Stomach smooth muscle (tissue), 2 donors: ENCODE measurements at regions not wholly inside any gene's neighbourhood (a gene's known extent, or its start where the extent isn't known, plus 50 kb on each side); places are given as distances from the start of the nearest gene placed in this dataset.

Source experiments
- H3K27ac ChIP-seq: one replicate; pipeline ENCODE4 v1.7.0; 2013; ENCODE audit warnings: mild to moderate bottlenecking, low read length, inconsistent platforms
- H3K27me3 ChIP-seq, 2 donors: one replicate each; pipeline ENCODE4 v1.7.0; 2013; ENCODE audit warnings: low read length in 2 of 2; ENCODE audit not compliant: insufficient read depth in 2 of 2, control insufficient read depth in 1 of 2
- H3K36me3 ChIP-seq, 2 donors: one replicate each; pipeline ENCODE4 v1.7.0; 2013; ENCODE audit warnings: low read length in 2 of 2; ENCODE audit not compliant: control insufficient read depth in 2 of 2, insufficient read depth in 2 of 2
- H3K4me1 ChIP-seq: one replicate; pipeline ENCODE4 v1.7.0; 2013; ENCODE audit warnings: low read length; ENCODE audit not compliant: control insufficient read depth, insufficient read depth
- H3K4me3 ChIP-seq, 2 donors: one replicate each; pipeline ENCODE4 v1.7.0; 2013; ENCODE audit warnings: low read length in 2 of 2
- H3K9ac ChIP-seq, 2 donors: one replicate each; pipeline ENCODE4 v1.7.0; 2013; ENCODE audit warnings: low read length in 2 of 2, mild to moderate bottlenecking in 1 of 2
- H3K9me3 ChIP-seq, 2 donors: one replicate each; pipeline ENCODE4 v1.7.0; 2013; ENCODE audit warnings: low read length in 2 of 2; ENCODE audit not compliant: control insufficient read depth in 2 of 2
- donor health status: healthy.
- donor health status: Pancreatic carcinoma.

GRCh38 chrX:134144231-134144630 is 92.8 kb upstream of the CCDC160 start:
- Histone ChIP-seq H3K27ac (no peak overlapping the region), H3K9me3 (no peaks in the 10 kb centered on the region), H3K36me3 (no peaks in the 10 kb centered on the region), H3K27me3 (peaks cover 0 to 8% of the 10 kb centered on the region in 2 donors), H3K4me1 (no peaks in the 10 kb centered on the region), H3K4me3 (no peak overlapping the region), H3K9ac (no peak overlapping the region)

GRCh38 chrX:134146493-134146892 is 90.5 kb upstream of the CCDC160 start:
- no peak overlapping the region for H3K4me3 ChIP-seq
- H3K9ac ChIP-seq: no peak overlapping the region
- no peaks in the 10 kb centered on the region for H3K4me1 ChIP-seq

GRCh38 chrX:134148172-134148692 is 88.8 kb upstream of the CCDC160 start:
- Histone ChIP-seq H3K9ac (no peak overlapping the region), H3K36me3 (no peaks in the 10 kb centered on the region), H3K9me3 (no peaks in the 10 kb centered on the region), H3K4me3 (peak overlapping the region; percentile 16 to 52), H3K27me3 (peaks cover 0 to 6% of the 10 kb centered on the region in 2 donors), H3K4me1 (no peaks in the 10 kb centered on the region), H3K27ac (no peak overlapping the region)

More at GRCh38 chrX:134146493-134146892, 90.5 kb upstream of the CCDC160 start:
- Histone ChIP-seq H3K9me3 (no peaks in the 10 kb centered on the region), H3K27ac (no peak overlapping the region), H3K27me3 (peaks cover 0 to 8% of the 10 kb centered on the region in 2 donors), H3K36me3 (no peaks in the 10 kb centered on the region)

GRCh38 chrX:134158821-134159512 is 78.0 kb upstream of the CCDC160 start:
- Histone ChIP-seq H3K36me3 (no peaks in the 10 kb centered on the region), H3K27ac (no peak overlapping the region), H3K4me1 (no peaks in the 10 kb centered on the region), H3K9me3 (no peaks in the 10 kb centered on the region), H3K4me3 (no peak overlapping the region), H3K27me3 (peaks cover 0 to 7% of the 10 kb centered on the region in 2 donors), H3K9ac (no peak overlapping the region)

GRCh38 chrX:134161162-134161561 is 75.8 kb upstream of the CCDC160 start:
- Histone ChIP-seq H3K4me3 (no peak overlapping the region), H3K4me1 (no peaks in the 10 kb centered on the region), H3K27me3 (peaks cover 0 to 8% of the 10 kb centered on the region in 2 donors), H3K27ac (no peak overlapping the region), H3K9ac (no peak overlapping the region), H3K36me3 (no peaks in the 10 kb centered on the region), H3K9me3 (no peaks in the 10 kb centered on the region)

GRCh38 chrX:134162032-134162431 is 75.0 kb upstream of the CCDC160 start:
- Histone ChIP-seq H3K36me3 (no peaks in the 10 kb centered on the region), H3K4me1 (no peaks in the 10 kb centered on the region), H3K9me3 (no peaks in the 10 kb centered on the region), H3K27me3 (peaks cover 0 to 4% of the 10 kb centered on the region in 2 donors), H3K4me3 (no peak overlapping the region), H3K9ac (no peak overlapping the region), H3K27ac (no peak overlapping the region)

GRCh38 chrX:134163836-134164235 is 73.1 kb upstream of the CCDC160 start:
- Histone ChIP-seq H3K9me3 (no peaks in the 10 kb centered on the region), H3K27me3 (peaks cover 0 to 3% of the 10 kb centered on the region in 2 donors), H3K36me3 (no peaks in the 10 kb centered on the region), H3K4me1 (no peaks in the 10 kb centered on the region), H3K9ac (no peak overlapping the region), H3K27ac (no peak overlapping the region), H3K4me3 (no peak overlapping the region)

GRCh38 chrX:134167591-134168203 is 69.3 kb upstream of the CCDC160 start:
- no peaks in the 10 kb centered on the region for H3K36me3 ChIP-seq
- H3K9ac ChIP-seq: no peak overlapping the region
- H3K9me3 ChIP-seq: no peaks in the 10 kb centered on the region
- no peak overlapping the region for H3K27ac ChIP-seq
- no peaks in the 10 kb centered on the region for H3K4me1 ChIP-seq
- no peak overlapping the region for H3K4me3 ChIP-seq
- H3K27me3 ChIP-seq: peaks cover 0 to 3% of the 10 kb centered on the region in 2 donors

- H3K9ac ChIP-seq: peak overlapping the region in 1 of 2 donors; percentile 69
- no peaks in the 10 kb centered on the region for H3K4me1 ChIP-seq
- peak overlapping the region; percentile 75 to 82 for H3K4me3 ChIP-seq
- no peaks in the 10 kb centered on the region for H3K36me3 ChIP-seq
- peaks cover 0 to 5% of the 10 kb centered on the region in 2 donors for H3K27me3 ChIP-seq
- H3K9me3 ChIP-seq: no peaks in the 10 kb centered on the region
- H3K27ac ChIP-seq: no peak overlapping the region
These were observed 65.1 kb upstream of the CCDC160 start for GRCh38 chrX:134171661-134172587.

GRCh38 chrX:134172588-134173259 is 64.3 kb upstream of the CCDC160 start:
- Histone ChIP-seq H3K4me1 (no peaks in the 10 kb centered on the region), H3K27ac (no peak overlapping the region), H3K36me3 (no peaks in the 10 kb centered on the region), H3K9me3 (no peaks in the 10 kb centered on the region), H3K4me3 (peak overlapping the region; percentile 75 to 82), H3K9ac (peak overlapping the region; percentile 52 to 69), H3K27me3 (peaks cover 0 to 5% of the 10 kb centered on the region in 2 donors)
